SK-MEL-5 (cell line): ENCODE measurements at regions not wholly inside any gene's neighbourhood (a gene's known extent, or its start where the extent isn't known, plus 50 kb on each side); places are given as distances from the start of the nearest gene placed in this dataset.

Experiments
- DNase-seq: peaks from one replicate; pipeline ENCODE4 v3.0.0-alpha.2; 2016; ENCODE audit warnings: low read depth, low spot score
- in situ Hi-C: cut with HindIII; loops from 2 replicates; pipeline ENCODE4 v1.10.0; 2016; ENCODE audit warnings: low sequenced_read_pairs, high pct_unique_total_duplicates, low pct_unique_long_range_greater_than_20kb

DNA sequence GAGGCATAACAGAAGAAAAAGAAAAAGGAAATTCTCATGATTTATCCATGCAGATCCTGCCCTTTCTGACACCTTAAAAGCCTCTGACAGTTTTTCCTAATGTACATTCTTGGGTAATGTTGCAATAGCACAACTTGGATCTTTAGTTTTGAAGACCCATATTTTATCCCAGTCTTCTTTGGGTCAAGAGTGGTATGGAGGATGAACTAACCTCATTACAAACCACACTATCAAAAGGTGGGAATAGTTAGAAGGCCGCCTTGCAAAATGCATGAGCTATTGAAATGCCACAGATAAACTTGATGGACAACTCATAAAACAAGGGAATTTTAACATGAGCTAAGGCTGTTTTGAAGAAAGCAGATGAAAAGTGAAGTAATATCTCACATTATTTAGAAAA, 1479.8 kb upstream of the ACVR2A start:
- in situ Hi-C loops: no loop called here
- DNase-seq: no peak

- in situ Hi-C loops: no loop called here
- no peak for DNase-seq
These were observed 1481.1 kb upstream of the ACVR2A start for GRCh38 chr2:146363731-146364130.

GRCh38 chr2:146351689-146352088, 1493.1 kb upstream of the ACVR2A start:
- in situ Hi-C loops: no loop called here
- no peak for DNase-seq

DNA sequence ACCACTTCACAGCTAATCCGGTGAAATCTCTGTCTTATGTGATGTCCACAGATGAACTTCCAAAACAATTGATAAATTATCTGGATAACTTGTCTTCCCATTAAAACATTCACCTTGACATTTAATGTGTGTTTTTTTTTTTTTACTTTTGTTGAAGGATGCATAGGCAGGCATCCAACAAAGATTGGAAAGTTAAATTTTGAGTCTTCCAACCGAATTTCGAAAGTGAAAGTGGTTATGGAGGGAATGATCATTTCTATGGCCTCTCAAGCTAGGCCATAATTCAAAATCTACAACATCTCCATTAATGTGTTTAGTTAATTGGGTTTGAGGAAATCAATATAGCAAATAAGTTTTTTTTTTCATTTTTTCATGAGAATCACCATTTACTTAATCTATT, 1495.5 kb upstream of the ACVR2A start:
- in situ Hi-C loops: no loop called here
- no peak for DNase-seq

DNA sequence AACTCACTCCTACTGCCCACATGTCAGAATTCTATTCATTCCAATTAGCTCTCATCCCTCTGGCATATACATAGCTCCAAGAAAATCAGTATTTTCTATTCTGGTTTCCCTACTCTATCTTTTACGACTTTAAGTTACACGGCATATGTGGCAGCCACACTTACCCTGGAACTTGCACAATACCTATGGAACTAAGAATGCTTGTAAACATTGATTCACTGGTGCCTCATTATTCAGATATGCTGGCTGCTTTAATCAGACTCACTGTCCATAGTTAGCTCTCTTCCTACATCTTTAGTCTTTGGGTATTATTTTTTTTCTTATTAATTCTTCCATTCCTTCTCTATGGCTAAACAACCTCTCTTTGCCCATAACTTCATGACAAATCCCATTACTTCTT, 1519.9 kb upstream of the ACVR2A start:
- in situ Hi-C loops: no loop called here
- no peak for DNase-seq

- DNase-seq: no peak
- in situ Hi-C loops: no loop called here
These were observed 1521.3 kb upstream of the ACVR2A start for GRCh38 chr2:146323564-146323963.

DNA sequence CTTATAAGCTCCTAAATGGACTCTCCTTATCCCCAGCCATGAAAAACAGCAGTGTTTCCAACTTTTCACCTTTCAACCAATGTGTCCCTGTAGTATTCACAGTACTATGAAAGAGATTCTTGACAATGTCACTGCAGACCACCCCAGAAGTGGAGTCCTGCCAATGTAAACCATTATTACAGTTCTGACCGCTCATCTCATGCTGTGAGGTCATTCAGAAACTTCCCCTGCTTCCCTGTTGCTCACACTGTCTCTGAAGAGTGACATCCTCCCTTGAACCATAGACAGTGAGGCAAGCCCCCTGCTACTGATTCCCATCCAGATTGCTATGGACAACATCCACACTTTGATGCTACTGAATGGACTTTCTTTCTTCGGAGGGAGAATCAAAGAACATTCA, 1523.7 kb upstream of the ACVR2A start:
- DNase-seq: no peak
- in situ Hi-C loops: no loop called here

GRCh38 chr2:146317959-146318358, 1526.9 kb upstream of the ACVR2A start:
- in situ Hi-C loops: no loop called here
- no peak for DNase-seq

- DNase-seq: peak; percentile 59
- in situ Hi-C loops: no loop called here
These were observed 1531.9 kb upstream of the ACVR2A start for GRCh38 chr2:146312899-146313298.

- no peak for DNase-seq
- in situ Hi-C loops: no loop called here
These were observed 1539.7 kb upstream of the ACVR2A start for GRCh38 chr2:146305164-146305563.

DNA sequence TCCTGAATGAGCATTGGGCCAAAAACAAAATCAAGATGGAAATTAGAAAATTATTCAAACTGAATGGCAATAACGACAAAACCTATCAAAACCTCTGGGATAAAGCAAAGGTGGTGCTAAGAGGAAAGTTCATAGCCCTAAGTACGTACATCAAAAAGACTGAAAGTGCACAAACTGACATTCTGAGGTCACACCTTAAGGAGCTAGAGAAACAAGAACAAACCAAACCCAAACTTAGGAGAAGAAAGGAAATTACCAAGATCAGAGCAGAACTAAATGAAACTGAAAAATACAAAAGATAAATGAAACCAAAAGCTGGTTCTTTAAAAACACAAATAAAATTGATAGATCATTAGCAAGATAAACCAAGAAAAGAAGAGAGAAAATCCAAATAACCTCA, 1543.5 kb upstream of the ACVR2A start:
- no peak for DNase-seq

GRCh38 chr2:146295080-146295670, 1549.7 kb upstream of the ACVR2A start:
- no peak for DNase-seq
- in situ Hi-C loops: no loop called here

More for the DNA sequence above, 1543.5 kb upstream of the ACVR2A start:
- in situ Hi-C loops: no loop called here

GRCh38 chr2:146287281-146287680, 1557.5 kb upstream of the ACVR2A start:
- in situ Hi-C loops: no loop called here
- no peak for DNase-seq

GRCh38 chr2:146278881-146279280, 1565.9 kb upstream of the ACVR2A start:
- in situ Hi-C loops: no loop called here
- DNase-seq: no peak

DNA sequence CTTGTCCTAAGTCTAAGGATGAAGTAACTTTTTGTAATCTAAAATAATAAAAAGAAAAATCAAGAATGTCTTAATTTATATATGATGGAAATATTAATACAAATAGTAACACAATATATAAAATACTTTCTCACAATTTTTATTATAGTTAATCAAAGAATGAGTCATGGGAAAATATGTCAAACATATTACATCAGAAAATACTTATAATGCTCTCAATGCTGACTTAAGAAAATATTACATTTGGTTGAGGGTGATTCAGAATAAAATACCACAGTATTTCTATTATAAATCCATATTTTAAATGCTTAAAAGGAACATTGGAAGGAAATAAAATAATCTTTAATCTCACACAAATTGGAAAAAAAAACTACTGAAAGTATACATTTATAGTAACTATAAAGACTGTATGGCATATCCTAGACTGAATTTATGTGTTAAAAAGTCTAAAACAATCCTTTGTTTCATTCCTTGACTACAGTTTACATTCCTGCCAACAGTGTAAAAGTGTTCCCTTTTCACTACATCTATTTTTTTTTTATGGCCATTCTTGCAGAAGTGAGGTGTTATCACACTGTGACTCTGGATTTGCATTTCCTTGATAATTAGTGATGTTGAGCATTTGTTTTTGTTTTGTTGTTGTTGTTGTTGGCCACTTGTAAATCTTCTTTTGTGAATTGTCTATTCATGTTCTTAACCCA, 1573.5 kb upstream of the ACVR2A start:
- in situ Hi-C loops: no loop called here
- no peak for DNase-seq

GRCh38 chr2:146270618-146271017, 1574.2 kb upstream of the ACVR2A start:
- in situ Hi-C loops: no loop called here
- no peak for DNase-seq

GRCh38 chr2:146267093-146267492, 1577.7 kb upstream of the ACVR2A start:
- no peak for DNase-seq
- in situ Hi-C loops: no loop called here

DNA sequence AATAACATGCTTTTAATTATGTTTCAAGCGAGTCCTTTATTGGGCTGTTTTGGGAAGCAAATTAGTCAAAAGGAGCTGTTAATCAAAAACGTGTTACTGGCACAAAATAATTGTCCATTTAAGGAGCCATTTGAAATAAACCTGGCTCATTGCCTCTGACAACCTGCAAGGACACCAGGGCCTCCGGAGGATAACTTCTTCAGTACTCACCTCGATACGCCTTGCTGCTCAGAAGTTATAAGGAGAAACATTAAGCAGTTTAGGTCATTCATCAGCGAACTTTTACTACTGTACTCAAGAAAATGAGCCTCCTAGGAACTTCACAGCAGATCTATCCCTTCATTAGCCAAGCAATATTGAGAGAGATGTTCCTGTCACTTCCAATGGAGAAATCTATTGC, 1579.2 kb upstream of the ACVR2A start:
- DNase-seq: no peak
- in situ Hi-C loops: no loop called here

DNA sequence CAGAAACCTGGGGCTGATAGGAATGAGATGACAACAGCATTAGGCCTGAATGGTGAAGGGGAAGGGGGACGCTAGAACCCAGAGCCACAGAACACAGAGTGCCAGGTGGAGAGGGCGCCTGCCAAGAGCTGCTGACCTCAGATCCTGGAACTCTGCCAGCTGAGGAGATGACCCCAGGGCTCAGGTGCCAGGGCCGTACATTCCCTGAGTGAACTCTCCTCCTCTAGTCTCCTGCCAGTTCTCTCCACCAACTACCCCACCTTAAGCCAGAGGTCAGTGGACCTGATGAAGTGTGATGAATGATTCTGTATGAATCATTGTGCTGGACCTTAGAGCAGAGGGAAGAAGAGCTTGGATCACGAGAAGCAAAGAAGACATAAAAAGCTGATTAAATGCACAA, 1582.2 kb upstream of the ACVR2A start:
- in situ Hi-C loops: no loop called here
- DNase-seq: no peak

GRCh38 chr2:146260551-146260950, 1584.3 kb upstream of the ACVR2A start:
- in situ Hi-C loops: no loop called here
- DNase-seq: no peak
